Kidney (tissue), 13 donors: ENCODE measurements at regions not wholly inside any gene's neighbourhood (a gene's known extent, or its start where the extent isn't known, plus 50 kb on each side); places are given as distances from the start of the nearest gene placed in this dataset.
A peak's percentile ranks its signal among the peaks of the same experiment; 100 is the strongest.
"Not testable (repeated sequence)": the region's sequence is repeated elsewhere in the genome, so short reads cannot be mapped to it uniquely, and the experiment has no call there.

ENCODE experiments used
- DNase-seq, 5 donors: peaks; one replicate each; pipeline ENCODE4 v3.0.0-alpha.2; 2013 to 2020
- FAIRE-seq: peaks from 2 replicates; lab custom pipeline; 2012; peaks lifted over from hg19 to GRCh38; lab: Jason Lieb, UNC
- H3K27ac ChIP-seq, 2 donors: one replicate each; pipeline ENCODE4 v1.7.0; 2013; ENCODE audit warnings: low read depth in 2 of 2, low read length in 2 of 2, inconsistent platforms in 1 of 2
- H3K27me3 ChIP-seq: one replicate; pipeline ENCODE4 v1.7.1; 2013; ENCODE audit warnings: low read length, inconsistent platforms; ENCODE audit not compliant: control insufficient read depth, insufficient read depth
- H3K36me3 ChIP-seq, 3 donors: one replicate each; pipeline versions ENCODE4 v1.7.0 to v1.7.1; 2013; ENCODE audit warnings: low read length in 3 of 3, control low read depth in 1 of 3, inconsistent platforms in 1 of 3; ENCODE audit not compliant: insufficient read depth in 3 of 3, control insufficient read depth in 2 of 3
- H3K4me1 ChIP-seq, 3 donors: one replicate each; pipeline versions ENCODE4 v1.7.0 to v1.7.1; 2013; ENCODE audit warnings: low read length in 3 of 3, inconsistent platforms in 1 of 3, low read depth in 1 of 3; ENCODE audit not compliant: control insufficient read depth in 2 of 3, insufficient read depth in 2 of 3
- H3K4me3 ChIP-seq, 3 donors: one replicate each; pipeline versions ENCODE4 v1.7.0 to v1.8.1; 2013; ENCODE audit warnings: low read length in 3 of 3, control low read depth in 1 of 3, inconsistent platforms in 1 of 3
- H3K9ac ChIP-seq, 3 donors: one replicate each; pipeline versions ENCODE4 v1.7.0 to v1.7.1; 2013; ENCODE audit warnings: low read length in 3 of 3, control low read depth in 1 of 3, inconsistent platforms in 1 of 3
- H3K9me3 ChIP-seq, 3 donors: one replicate each; pipeline versions ENCODE4 v1.7.0 to v1.7.1; 2013; ENCODE audit warnings: low read length in 3 of 3, control low read depth in 1 of 3, inconsistent platforms in 1 of 3; ENCODE audit not compliant: control insufficient read depth in 2 of 3, insufficient read depth in 1 of 3
- CTCF ChIP-seq: IDR thresholded peaks from 3 replicates; pipeline ENCODE4 v1.5.1; 2012; ENCODE audit warnings: mild to moderate bottlenecking, moderate library complexity, borderline replicate concordance; ENCODE audit not compliant: insufficient read depth; ENCODE audit errors: extremely low read depth
- intact Hi-C: fragments of 100-400 bp; cut with DNase I; formaldehyde crosslinking; loops from one replicate; pipeline ENCODE4 v1.11.1; 2022
- donor health status: control.
- donor health status: control.
- donor health status: control.
- donor health status: control.
- donor health status: control.
- donor health status: DM: yes; HTN: yes; CAD: no.
- donor health status: Normal renal cell carcinoma (clear cell type).

- no peak for TF ChIP-seq CTCF
- H3K9me3 ChIP-seq = no peaks in the 10 kb centered on the region
- FAIRE-seq = no peak
Measured at GRCh38 chrX:122220644-122221373, 963.3 kb upstream of the GRIA3 start.

DNA sequence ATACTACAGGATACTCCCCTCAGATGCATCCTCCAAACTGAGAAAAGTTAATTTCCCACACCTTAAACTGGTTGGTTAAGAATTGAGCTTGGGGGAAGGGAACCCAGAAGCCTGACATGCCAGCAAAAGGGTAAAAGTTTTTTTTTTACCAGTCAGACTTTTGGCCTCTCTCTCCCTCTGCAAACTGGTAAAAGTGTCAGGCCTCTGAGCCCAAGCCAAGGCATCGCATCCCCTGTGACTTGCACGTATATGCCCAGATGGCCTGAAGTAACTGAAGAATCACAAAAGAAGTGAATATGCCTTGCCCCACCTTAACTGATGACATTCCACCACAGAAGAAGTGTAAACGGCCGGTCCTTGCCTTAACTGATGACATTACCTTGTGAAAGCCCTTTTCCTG, 962.3 kb upstream of the GRIA3 start:
- H3K27ac ChIP-seq, FAIRE-seq: not testable (repeated sequence)

More at GRCh38 chrX:122220644-122221373, 963.3 kb upstream of the GRIA3 start:
- peak in 1 of 5 donors; percentile 48 for DNase-seq
- H3K4me1 ChIP-seq = no peaks in the 10 kb centered on the region
- no peak overlapping the region for H3K9ac ChIP-seq
- H3K4me3 ChIP-seq = no peak overlapping the region
- no peaks in the 10 kb centered on the region for H3K36me3 ChIP-seq
- intact Hi-C loops = no loop called here
- no peak overlapping the region for H3K27ac ChIP-seq
- no peaks in the 10 kb centered on the region for H3K27me3 ChIP-seq

GRCh38 chrX:122224137-122224536, 959.9 kb upstream of the GRIA3 start:
- H3K27ac ChIP-seq, H3K9ac ChIP-seq, intact Hi-C loops, FAIRE-seq, H3K4me1 ChIP-seq, H3K27me3 ChIP-seq, H3K4me3 ChIP-seq, H3K36me3 ChIP-seq, H3K9me3 ChIP-seq: not testable (repeated sequence)
- DNase-seq = peak in 1 of 5 donors; percentile 31

More for the DNA sequence above, 962.3 kb upstream of the GRIA3 start:
- H3K4me1 ChIP-seq, H3K36me3 ChIP-seq, H3K9ac ChIP-seq, DNase-seq, H3K27me3 ChIP-seq, H3K9me3 ChIP-seq, intact Hi-C loops, H3K4me3 ChIP-seq: not testable (repeated sequence)

GRCh38 chrX:122238801-122239200, 945.3 kb upstream of the GRIA3 start:
- H3K27me3 ChIP-seq = no peaks in the 10 kb centered on the region
- DNase-seq (no peak), FAIRE-seq (no peak)
- no peaks in the 10 kb centered on the region for H3K4me1 ChIP-seq
- no peak overlapping the region for H3K27ac ChIP-seq
- H3K36me3 ChIP-seq = no peaks in the 10 kb centered on the region
- H3K9me3 ChIP-seq = no peaks in the 10 kb centered on the region
- no peak for TF ChIP-seq CTCF
- intact Hi-C loops = no loop called here
- H3K9ac ChIP-seq = no peak overlapping the region
- H3K4me3 ChIP-seq = no peak overlapping the region
